ENCODE measurements at regions not wholly inside any gene's neighbourhood (a gene's known extent, or its start where the extent isn't known, plus 50 kb on each side); places are given as distances from the start of the nearest gene placed in this dataset.

DNA sequence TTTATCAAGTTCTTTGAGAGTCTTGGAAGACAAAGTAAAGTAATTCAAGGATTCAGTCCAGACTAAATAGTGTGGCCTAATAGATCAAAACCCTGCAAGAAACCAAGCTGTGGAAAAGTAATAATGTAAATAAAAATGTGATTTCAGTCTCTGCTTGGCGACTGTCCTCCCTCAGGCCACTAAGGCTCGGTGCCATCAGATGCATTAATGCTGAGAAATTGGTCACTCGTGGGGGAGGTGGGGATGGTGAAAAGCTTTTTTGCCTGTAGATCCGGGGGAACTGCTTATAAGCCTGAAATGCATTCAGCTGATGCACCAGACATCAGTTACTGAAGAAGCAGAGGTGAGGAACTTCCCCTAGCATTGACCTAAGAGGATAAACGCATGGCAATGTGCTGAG, 182.6 kb upstream of the TBX20 start:
- TF ChIP-seq, protein P1, sequence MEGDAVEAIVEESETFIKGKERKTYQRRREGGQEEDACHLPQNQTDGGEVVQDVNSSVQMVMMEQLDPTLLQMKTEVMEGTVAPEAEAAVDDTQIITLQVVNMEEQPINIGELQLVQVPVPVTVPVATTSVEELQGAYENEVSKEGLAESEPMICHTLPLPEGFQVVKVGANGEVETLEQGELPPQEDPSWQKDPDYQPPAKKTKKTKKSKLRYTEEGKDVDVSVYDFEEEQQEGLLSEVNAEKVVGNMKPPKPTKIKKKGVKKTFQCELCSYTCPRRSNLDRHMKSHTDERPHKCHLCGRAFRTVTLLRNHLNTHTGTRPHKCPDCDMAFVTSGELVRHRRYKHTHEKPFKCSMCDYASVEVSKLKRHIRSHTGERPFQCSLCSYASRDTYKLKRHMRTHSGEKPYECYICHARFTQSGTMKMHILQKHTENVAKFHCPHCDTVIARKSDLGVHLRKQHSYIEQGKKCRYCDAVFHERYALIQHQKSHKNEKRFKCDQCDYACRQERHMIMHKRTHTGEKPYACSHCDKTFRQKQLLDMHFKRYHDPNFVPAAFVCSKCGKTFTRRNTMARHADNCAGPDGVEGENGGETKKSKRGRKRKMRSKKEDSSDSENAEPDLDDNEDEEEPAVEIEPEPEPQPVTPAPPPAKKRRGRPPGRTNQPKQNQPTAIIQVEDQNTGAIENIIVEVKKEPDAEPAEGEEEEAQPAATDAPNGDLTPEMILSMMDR (IDR thresholded peaks at IDR 0.05 in 2 of 3, conservative IDR thresholded peaks at IDR 0.05 in 1 of 3; ENCODE audit: control insufficient read depth in 2 of 3, extremely low read depth in 1 of 3, insufficient read depth in 1 of 3, low read depth in 3 of 3, low read length in 3 of 3) = no peak
- TF ChIP-seq EZH2 (IDR thresholded peaks at IDR 0.05; ENCODE audit: borderline replicate concordance, control insufficient read depth, low read depth, low read length) (no peak), RBBP5 (conservative IDR thresholded peaks at IDR 0.05) (no peak), JUND (IDR thresholded peaks at IDR 0.05; ENCODE audit: low read depth, low read length) (no peak), NFIC (IDR thresholded peaks at IDR 0.05; ENCODE audit: low read depth, low read length) (no peak)
- TF ChIP-seq, protein P2, sequence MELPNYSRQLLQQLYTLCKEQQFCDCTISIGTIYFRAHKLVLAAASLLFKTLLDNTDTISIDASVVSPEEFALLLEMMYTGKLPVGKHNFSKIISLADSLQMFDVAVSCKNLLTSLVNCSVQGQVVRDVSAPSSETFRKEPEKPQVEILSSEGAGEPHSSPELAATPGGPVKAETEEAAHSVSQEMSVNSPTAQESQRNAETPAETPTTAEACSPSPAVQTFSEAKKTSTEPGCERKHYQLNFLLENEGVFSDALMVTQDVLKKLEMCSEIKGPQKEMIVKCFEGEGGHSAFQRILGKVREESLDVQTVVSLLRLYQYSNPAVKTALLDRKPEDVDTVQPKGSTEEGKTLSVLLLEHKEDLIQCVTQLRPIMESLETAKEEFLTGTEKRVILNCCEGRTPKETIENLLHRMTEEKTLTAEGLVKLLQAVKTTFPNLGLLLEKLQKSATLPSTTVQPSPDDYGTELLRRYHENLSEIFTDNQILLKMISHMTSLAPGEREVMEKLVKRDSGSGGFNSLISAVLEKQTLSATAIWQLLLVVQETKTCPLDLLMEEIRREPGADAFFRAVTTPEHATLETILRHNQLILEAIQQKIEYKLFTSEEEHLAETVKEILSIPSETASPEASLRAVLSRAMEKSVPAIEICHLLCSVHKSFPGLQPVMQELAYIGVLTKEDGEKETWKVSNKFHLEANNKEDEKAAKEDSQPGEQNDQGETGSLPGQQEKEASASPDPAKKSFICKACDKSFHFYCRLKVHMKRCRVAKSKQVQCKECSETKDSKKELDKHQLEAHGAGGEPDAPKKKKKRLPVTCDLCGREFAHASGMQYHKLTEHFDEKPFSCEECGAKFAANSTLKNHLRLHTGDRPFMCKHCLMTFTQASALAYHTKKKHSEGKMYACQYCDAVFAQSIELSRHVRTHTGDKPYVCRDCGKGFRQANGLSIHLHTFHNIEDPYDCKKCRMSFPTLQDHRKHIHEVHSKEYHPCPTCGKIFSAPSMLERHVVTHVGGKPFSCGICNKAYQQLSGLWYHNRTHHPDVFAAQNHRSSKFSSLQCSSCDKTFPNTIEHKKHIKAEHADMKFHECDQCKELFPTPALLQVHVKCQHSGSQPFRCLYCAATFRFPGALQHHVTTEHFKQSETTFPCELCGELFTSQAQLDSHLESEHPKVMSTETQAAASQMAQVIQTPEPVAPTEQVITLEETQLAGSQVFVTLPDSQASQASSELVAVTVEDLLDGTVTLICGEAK (IDR thresholded peaks at IDR 0.05; ENCODE audit: borderline replicate concordance) = no peak

All from GM12878 (cell line).